Activated CD4-positive, alpha-beta T cell treated with anti-CD3 and anti-CD28 coated beads, Interleukin-2, amount 50 U/mL, for 4 hours (primary cell): ENCODE measurements at regions not wholly inside any gene's neighbourhood (a gene's known extent, or its start where the extent isn't known, plus 50 kb on each side); places are given as distances from the start of the nearest gene placed in this dataset.
"Not testable (repeated sequence)": the region's sequence is repeated elsewhere in the genome, so short reads cannot be mapped to it uniquely, and the experiment has no call there.

Experiments
- DNase-seq, 2 experiments: peaks; one replicate each; pipeline ENCODE4 v3.0.0-alpha.2; 2020

- DNase-seq: no peak
Measured at GRCh38 chr9:79489261-79490000, 82.3 kb upstream of the TLE4 start.

- no peak for DNase-seq
Measured at GRCh38 chr9:79490657-79491248, 81.0 kb upstream of the TLE4 start.

GRCh38 chr9:79492092-79493009 lies 79.4 kb upstream of the TLE4 start:
- no peak for DNase-seq

- DNase-seq: not testable (repeated sequence)
Measured at GRCh38 chr9:79500196-79500864, 71.4 kb upstream of the TLE4 start.

- DNase-seq: no peak
Measured at GRCh38 chr9:79501546-79501945, 70.2 kb upstream of the TLE4 start.

GRCh38 chr9:79507801-79508200 lies 64.0 kb upstream of the TLE4 start:
- no peak for DNase-seq

- DNase-seq: no peak
Measured at GRCh38 chr9:79512251-79512650, 59.5 kb upstream of the TLE4 start.
